ENCODE measurements at regions not wholly inside any gene's neighbourhood (a gene's known extent, or its start where the extent isn't known, plus 50 kb on each side); places are given as distances from the start of the nearest gene placed in this dataset.

- no peak overlapping the region for H3K27ac Mint-ChIP-seq
- H3K4me1 Mint-ChIP-seq: no peaks in the 10 kb centered on the region
- no peaks in the 10 kb centered on the region for H3K36me3 Mint-ChIP-seq (ENCODE audit: low read depth)
- no peak for TF ChIP-seq CTCF (IDR thresholded peaks at IDR 0.05)
- ChIA-PET CTCF (no interaction called here), POLR2A (no interaction called here)
- ATAC-seq (ENCODE audit: low read depth): no peak
- DNase-seq: no peak
- intact Hi-C loops (cut with micrococcal nuclease): no loop called here
- no peak overlapping the region for H3K4me3 Mint-ChIP-seq
- peaks cover 25% of the 10 kb centered on the region for H3K27me3 Mint-ChIP-seq
- peaks cover 4% of the 10 kb centered on the region for H3K9me3 Mint-ChIP-seq
Observed at GRCh38 chr2:235215248-235215647, 263.4 kb downstream of the SH3BP4 start.

GRCh38 chr2:235216901-235217300, 265.1 kb downstream of the SH3BP4 start:
- peaks cover 25% of the 10 kb centered on the region for H3K27me3 Mint-ChIP-seq
- H3K4me1 Mint-ChIP-seq: no peaks in the 10 kb centered on the region
- ATAC-seq (ENCODE audit: low read depth) (no peak), DNase-seq (no peak)
- ChIA-PET POLR2A (no interaction called here), CTCF (no interaction called here)
- H3K9me3 Mint-ChIP-seq: no peaks in the 10 kb centered on the region
- no peak overlapping the region for H3K4me3 Mint-ChIP-seq
- intact Hi-C loops (cut with micrococcal nuclease): no loop called here
- no peaks in the 10 kb centered on the region for H3K36me3 Mint-ChIP-seq (ENCODE audit: low read depth)
- no peak for TF ChIP-seq CTCF (IDR thresholded peaks at IDR 0.05)
- no peak overlapping the region for H3K27ac Mint-ChIP-seq

- intact Hi-C loops (cut with micrococcal nuclease): no loop called here
- H3K27ac Mint-ChIP-seq: no peak overlapping the region
- no peak overlapping the region for H3K4me3 Mint-ChIP-seq
- TF ChIP-seq CTCF (IDR thresholded peaks at IDR 0.05): no peak
- ChIA-PET POLR2A (no interaction called here), CTCF (no interaction called here)
- no peak for DNase-seq
- no peak for ATAC-seq (ENCODE audit: low read depth)
- H3K36me3 Mint-ChIP-seq (ENCODE audit: low read depth): no peaks in the 10 kb centered on the region
- peaks cover 22% of the 10 kb centered on the region for H3K27me3 Mint-ChIP-seq
- H3K9me3 Mint-ChIP-seq: no peaks in the 10 kb centered on the region
- no peaks in the 10 kb centered on the region for H3K4me1 Mint-ChIP-seq
Observed at GRCh38 chr2:235217846-235218245, 266.0 kb downstream of the SH3BP4 start.

- no peaks in the 10 kb centered on the region for H3K36me3 Mint-ChIP-seq (ENCODE audit: low read depth)
- H3K4me3 Mint-ChIP-seq: no peak overlapping the region
- CTCF ChIA-PET: no interaction called here
- peaks cover 21% of the 10 kb centered on the region for H3K27me3 Mint-ChIP-seq
- intact Hi-C loops (cut with micrococcal nuclease): no loop called here
- ATAC-seq (ENCODE audit: low read depth) (no peak), DNase-seq (no peak)
- POLR2A ChIA-PET: no interaction called here
- no peak overlapping the region for H3K27ac Mint-ChIP-seq
- no peaks in the 10 kb centered on the region for H3K4me1 Mint-ChIP-seq
- TF ChIP-seq CTCF (IDR thresholded peaks at IDR 0.05): no peak
- H3K9me3 Mint-ChIP-seq: no peaks in the 10 kb centered on the region
Observed at GRCh38 chr2:235218486-235218907, 266.7 kb downstream of the SH3BP4 start.

- intact Hi-C loops (cut with micrococcal nuclease): no loop called here
- no peak for TF ChIP-seq CTCF (IDR thresholded peaks at IDR 0.05)
- DNase-seq (no peak), ATAC-seq (ENCODE audit: low read depth) (no peak)
- ChIA-PET CTCF (no interaction called here), POLR2A (no interaction called here)
- H3K4me3 Mint-ChIP-seq: no peak overlapping the region
- H3K27me3 Mint-ChIP-seq: peaks cover 20% of the 10 kb centered on the region
- no peaks in the 10 kb centered on the region for H3K36me3 Mint-ChIP-seq (ENCODE audit: low read depth)
- no peak overlapping the region for H3K27ac Mint-ChIP-seq
- no peaks in the 10 kb centered on the region for H3K4me1 Mint-ChIP-seq
- H3K9me3 Mint-ChIP-seq: no peaks in the 10 kb centered on the region
Observed at GRCh38 chr2:235219048-235219447, 267.2 kb downstream of the SH3BP4 start.
